Natural killer cell treated with Interleukin-12 subunit alpha and Interleukin-12 subunit beta and Interleukin-15 and Interleukin-18, amount 100 ng/mL, for 72 hours (primary cell): ENCODE measurements at regions not wholly inside any gene's neighbourhood (a gene's known extent, or its start where the extent isn't known, plus 50 kb on each side); places are given as distances from the start of the nearest gene placed in this dataset.

ENCODE experiments used
- ATAC-seq, 2 donors: fragments of 150-1000 bp; cut with Tn5 transposase in 1 of 2; sonication (Bioruptor Pico), chemical (Tn5 transposase) in 1 of 2; 2 replicates each; pipeline ENCODE4 v1.10.0; 2021
- DNase-seq: peaks from one replicate; pipeline ENCODE4 v3.0.0; 2022; ENCODE audit warnings: low spot score
- H3K27ac Mint-ChIP-seq, 2 donors: 1 replicate in 1 of 2; 2 replicates in 1 of 2; pipeline ENCODE4 v1.8.0; 2022; ENCODE audit warnings: mixed read lengths in 2 of 2, mild to moderate bottlenecking in 1 of 2, moderate library complexity in 1 of 2
- H3K27me3 Mint-ChIP-seq, 2 donors: 1 replicate in 1 of 2; 2 replicates in 1 of 2; pipeline ENCODE4 v1.8.0; 2022; ENCODE audit warnings: mixed read lengths in 2 of 2
- H3K36me3 Mint-ChIP-seq: one replicate; pipeline ENCODE4 v1.8.0; 2022; ENCODE audit warnings: mixed read lengths
- H3K4me1 Mint-ChIP-seq, 2 donors: 1 replicate in 1 of 2; 2 replicates in 1 of 2; pipeline ENCODE4 v1.8.0; 2022; ENCODE audit warnings: low read depth in 2 of 2, mixed read lengths in 2 of 2, mild to moderate bottlenecking in 1 of 2
- H3K4me3 Mint-ChIP-seq: one replicate; pipeline ENCODE4 v1.8.0; 2022; ENCODE audit warnings: mixed read lengths
- H3K9me3 Mint-ChIP-seq: 2 replicates; pipeline ENCODE4 v1.8.0; 2022; ENCODE audit warnings: mixed read lengths

DNA sequence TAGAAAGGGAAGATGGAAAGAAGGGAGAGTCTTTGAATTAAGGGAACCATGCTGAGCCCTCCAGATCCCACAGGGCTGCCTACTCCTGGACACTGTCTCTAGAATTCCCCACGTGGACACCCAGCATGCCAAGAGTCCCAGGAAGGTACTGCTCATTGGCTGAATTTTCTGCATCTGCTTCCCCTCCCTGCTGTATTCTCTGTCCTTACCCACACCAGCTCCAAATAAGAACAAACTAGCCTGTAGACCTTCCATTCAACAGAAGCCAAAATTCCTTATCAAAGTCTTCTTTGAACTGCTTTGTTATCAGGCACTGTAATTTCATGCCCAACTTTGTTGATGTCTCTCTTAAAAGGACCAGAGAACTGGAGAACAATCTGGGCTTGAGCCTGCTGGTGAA, 305.9 kb upstream of the ARGLU1 start:
- H3K27me3 Mint-ChIP-seq, result no peaks in the 10 kb centered on the region
- ATAC-seq (no peak), DNase-seq (no peak)

DNA sequence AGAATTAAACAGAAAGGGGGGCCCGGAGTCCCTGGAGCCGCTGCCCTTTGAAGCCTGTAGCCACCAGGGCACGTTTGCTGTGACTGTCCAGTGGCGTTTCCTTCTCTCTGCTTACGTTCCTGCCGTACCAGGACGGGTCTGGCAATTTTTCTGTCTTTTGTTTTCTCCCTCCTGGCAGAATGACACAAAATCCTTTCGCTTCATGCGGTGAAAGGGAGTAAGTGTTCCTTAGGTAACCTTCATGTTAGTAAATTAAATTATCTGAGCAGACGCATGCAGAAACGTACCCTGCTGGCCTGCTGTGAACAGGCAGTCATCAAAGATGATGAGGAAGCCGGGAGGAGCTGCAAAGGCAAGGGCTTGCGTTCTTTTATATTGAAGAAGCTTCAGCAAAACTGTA, 299.3 kb upstream of the ARGLU1 start:
- no peak for ATAC-seq
- DNase-seq, result no peak
- H3K36me3 Mint-ChIP-seq, result no peaks in the 10 kb centered on the region
- H3K4me1 Mint-ChIP-seq, result no peaks in the 10 kb centered on the region
- peaks cover 3% of the 10 kb centered on the region for H3K9me3 Mint-ChIP-seq
- no peak overlapping the region for H3K27ac Mint-ChIP-seq
- no peak overlapping the region for H3K4me3 Mint-ChIP-seq
- peaks cover 0 to 6% of the 10 kb centered on the region in 2 donors for H3K27me3 Mint-ChIP-seq

More for the DNA sequence above, 305.9 kb upstream of the ARGLU1 start:
- no peak overlapping the region for H3K4me3 Mint-ChIP-seq
- H3K4me1 Mint-ChIP-seq, result no peaks in the 10 kb centered on the region
- no peaks in the 10 kb centered on the region for H3K36me3 Mint-ChIP-seq
- H3K27ac Mint-ChIP-seq, result no peak overlapping the region
- H3K9me3 Mint-ChIP-seq, result peaks cover 3% of the 10 kb centered on the region

- Mint-ChIP-seq H3K27me3 (peaks cover 0 to 6% of the 10 kb centered on the region in 2 donors), H3K36me3 (no peaks in the 10 kb centered on the region), H3K4me1 (no peaks in the 10 kb centered on the region), H3K27ac (no peak overlapping the region), H3K4me3 (no peak overlapping the region), H3K9me3 (peaks cover 3% of the 10 kb centered on the region)
- ATAC-seq (no peak), DNase-seq (no peak)
Observed at GRCh38 chr13:106865716-106866440, 297.9 kb upstream of the ARGLU1 start.

DNA sequence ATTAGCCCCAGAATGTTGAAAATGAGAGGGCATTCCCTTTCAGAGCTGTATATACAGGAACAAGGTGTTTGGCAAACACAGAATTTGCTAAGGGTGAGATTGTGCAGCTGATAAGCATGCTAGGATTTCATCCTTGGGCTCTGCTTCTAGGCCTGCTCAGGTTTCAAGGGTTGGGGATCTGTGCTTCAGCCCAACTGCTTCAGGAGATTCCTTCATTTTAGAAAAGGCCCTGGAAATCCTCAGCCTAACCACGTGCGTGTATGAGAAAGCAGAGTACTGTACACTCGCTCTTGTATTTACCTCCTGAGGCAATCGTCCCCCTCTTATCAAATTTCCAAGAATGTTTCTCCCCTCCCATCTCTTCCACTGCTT, 291.6 kb upstream of the ARGLU1 start:
- H3K4me1 Mint-ChIP-seq, result no peaks in the 10 kb centered on the region
- no peak for ATAC-seq
- H3K36me3 Mint-ChIP-seq, result no peaks in the 10 kb centered on the region

GRCh38 chr13:106858903-106859532, 291.1 kb upstream of the ARGLU1 start:
- no peaks in the 10 kb centered on the region for H3K9me3 Mint-ChIP-seq
- no peaks in the 10 kb centered on the region for H3K36me3 Mint-ChIP-seq
- DNase-seq (no peak), ATAC-seq (no peak)
- H3K27me3 Mint-ChIP-seq, result no peaks in the 10 kb centered on the region
- H3K27ac Mint-ChIP-seq, result no peak overlapping the region
- no peaks in the 10 kb centered on the region for H3K4me1 Mint-ChIP-seq
- no peak overlapping the region for H3K4me3 Mint-ChIP-seq

More for the DNA sequence above, 291.6 kb upstream of the ARGLU1 start:
- H3K4me3 Mint-ChIP-seq, result no peak overlapping the region
- H3K9me3 Mint-ChIP-seq, result no peaks in the 10 kb centered on the region
- no peaks in the 10 kb centered on the region for H3K27me3 Mint-ChIP-seq
- H3K27ac Mint-ChIP-seq, result no peak overlapping the region
- no peak for DNase-seq

GRCh38 chr13:106852436-106852835, 284.5 kb upstream of the ARGLU1 start:
- Mint-ChIP-seq H3K4me3 (no peak overlapping the region), H3K36me3 (no peaks in the 10 kb centered on the region), H3K9me3 (peaks cover 5% of the 10 kb centered on the region), H3K27ac (no peak overlapping the region), H3K4me1 (no peaks in the 10 kb centered on the region), H3K27me3 (no peaks in the 10 kb centered on the region)
- DNase-seq, result no peak
- no peak for ATAC-seq

DNA sequence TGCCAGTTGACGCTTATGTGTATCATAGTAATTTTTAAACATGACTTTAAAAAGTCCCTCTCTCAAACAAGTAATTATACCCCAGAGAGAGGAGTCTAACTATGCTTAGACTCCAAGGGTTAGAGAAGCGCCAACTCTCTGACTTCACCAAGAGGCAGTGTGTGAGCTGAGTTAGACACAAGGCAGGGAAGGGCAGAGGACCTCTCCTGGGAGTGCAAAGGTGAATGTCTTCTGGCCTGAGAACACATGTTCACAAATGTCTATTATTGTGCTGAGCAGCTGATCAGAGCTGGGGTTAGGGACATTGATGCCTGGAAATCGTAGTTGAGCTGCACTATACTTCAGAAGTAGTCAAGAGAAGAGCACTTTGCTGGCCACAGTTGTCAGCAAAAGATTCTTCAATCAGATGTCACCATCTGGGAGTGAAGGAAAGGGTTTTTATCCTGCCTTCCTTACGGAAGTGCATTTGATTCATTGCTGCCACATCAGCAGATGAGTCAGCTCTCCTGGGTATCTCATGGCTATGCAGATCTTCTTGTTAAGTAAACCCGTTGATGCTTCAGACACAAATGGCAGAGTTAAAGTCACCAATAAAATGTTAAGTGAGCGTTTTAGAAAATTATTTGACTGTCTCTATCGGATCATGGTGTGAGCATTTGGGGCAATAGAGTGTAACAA, 283.2 kb upstream of the ARGLU1 start:
- Mint-ChIP-seq H3K9me3 (peaks cover 5% of the 10 kb centered on the region), H3K4me3 (no peak overlapping the region), H3K36me3 (no peaks in the 10 kb centered on the region), H3K27ac (no peak overlapping the region), H3K4me1 (no peaks in the 10 kb centered on the region), H3K27me3 (no peaks in the 10 kb centered on the region)
- DNase-seq (no peak), ATAC-seq (no peak)

DNA sequence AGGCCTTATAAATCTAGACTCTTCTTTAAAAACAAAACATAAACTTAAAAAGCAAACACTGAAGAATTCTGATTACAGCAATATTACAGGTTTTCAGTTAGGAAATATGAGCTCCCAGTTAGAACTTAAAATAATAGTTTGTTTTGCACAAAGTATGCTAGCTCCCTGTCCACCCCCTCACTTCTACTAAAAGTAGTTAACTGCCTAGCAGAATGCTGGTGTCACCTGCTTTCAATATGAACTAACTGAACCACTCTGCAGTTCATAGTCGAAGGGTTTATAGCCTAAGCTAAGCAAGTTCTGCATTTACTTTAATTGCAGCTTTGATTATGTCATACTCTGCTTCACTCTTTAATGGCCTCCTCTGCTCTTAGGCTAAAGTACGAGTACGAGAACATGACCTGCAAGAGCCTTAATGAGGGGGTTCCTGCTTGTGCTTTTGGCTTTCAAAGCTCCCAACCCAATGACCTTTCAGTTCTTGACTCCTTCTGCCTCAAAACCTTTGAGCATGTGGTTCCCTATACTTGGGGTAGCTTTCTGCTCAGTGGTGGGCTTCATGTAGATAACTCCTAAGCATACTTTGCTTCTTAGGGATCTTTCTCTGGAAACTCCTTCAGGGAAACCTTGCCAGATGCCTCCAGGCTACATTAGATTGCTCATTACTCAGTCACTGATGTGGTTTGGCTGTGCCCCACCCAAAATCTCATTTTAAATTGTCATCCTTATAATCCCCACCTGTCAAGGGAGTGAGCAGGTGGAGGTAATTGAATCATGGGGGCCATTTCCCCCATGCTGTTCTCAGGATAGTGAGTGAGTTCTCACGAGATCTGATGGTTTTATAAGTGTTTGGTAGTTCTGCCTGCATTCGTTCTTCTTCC, 278.9 kb upstream of the ARGLU1 start:
- Mint-ChIP-seq H3K4me1 (no peaks in the 10 kb centered on the region), H3K27ac (no peak overlapping the region), H3K9me3 (peaks cover 5% of the 10 kb centered on the region), H3K36me3 (no peaks in the 10 kb centered on the region), H3K4me3 (no peak overlapping the region), H3K27me3 (no peaks in the 10 kb centered on the region)
- ATAC-seq (no peak), DNase-seq (no peak)

- Mint-ChIP-seq H3K9me3 (peaks cover 13% of the 10 kb centered on the region), H3K4me3 (no peak overlapping the region), H3K36me3 (no peaks in the 10 kb centered on the region), H3K27me3 (no peaks in the 10 kb centered on the region), H3K27ac (no peak overlapping the region), H3K4me1 (no peaks in the 10 kb centered on the region)
- no peak for ATAC-seq
- no peak for DNase-seq
Observed at GRCh38 chr13:106836186-106836802, 268.4 kb upstream of the ARGLU1 start.

DNA sequence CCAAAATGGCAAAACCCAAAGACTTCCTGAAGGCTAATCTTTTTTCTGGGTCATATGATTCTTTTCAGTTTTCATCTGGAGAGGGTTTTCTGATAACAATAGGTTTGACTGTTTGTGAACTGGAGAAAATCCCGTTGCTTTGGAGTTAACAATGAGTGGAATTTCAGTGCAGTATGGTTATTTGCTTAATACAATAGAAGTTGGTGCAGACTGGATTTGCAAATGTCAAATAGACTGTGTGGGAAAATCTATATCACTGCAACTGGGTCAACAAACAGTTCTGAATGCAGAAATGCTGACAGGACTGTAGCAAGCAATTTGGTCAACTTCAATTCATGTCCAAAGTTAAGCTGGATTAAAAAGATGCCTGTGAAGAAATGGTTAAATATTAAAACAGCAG, 267.5 kb upstream of the ARGLU1 start:
- ATAC-seq, result no peak
- Mint-ChIP-seq H3K36me3 (no peaks in the 10 kb centered on the region), H3K27me3 (no peaks in the 10 kb centered on the region), H3K27ac (no peak overlapping the region), H3K9me3 (peaks cover 13% of the 10 kb centered on the region), H3K4me3 (no peak overlapping the region), H3K4me1 (no peaks in the 10 kb centered on the region)
- DNase-seq, result no peak

- DNase-seq (no peak), ATAC-seq (no peak)
- Mint-ChIP-seq H3K9me3 (no peaks in the 10 kb centered on the region), H3K36me3 (no peaks in the 10 kb centered on the region), H3K4me3 (no peak overlapping the region), H3K27ac (no peak overlapping the region), H3K27me3 (no peaks in the 10 kb centered on the region), H3K4me1 (no peaks in the 10 kb centered on the region)
Observed at GRCh38 chr13:106821979-106822378, 254.0 kb upstream of the ARGLU1 start.

- Mint-ChIP-seq H3K9me3 (no peaks in the 10 kb centered on the region), H3K4me3 (no peak overlapping the region), H3K27me3 (no peaks in the 10 kb centered on the region), H3K36me3 (no peaks in the 10 kb centered on the region), H3K27ac (no peak overlapping the region), H3K4me1 (no peaks in the 10 kb centered on the region)
- DNase-seq (no peak), ATAC-seq (no peak)
Observed at GRCh38 chr13:106819413-106820180, 251.7 kb upstream of the ARGLU1 start.

- H3K9me3 Mint-ChIP-seq, result no peaks in the 10 kb centered on the region
- H3K27me3 Mint-ChIP-seq, result no peaks in the 10 kb centered on the region
- no peaks in the 10 kb centered on the region for H3K4me1 Mint-ChIP-seq
- H3K27ac Mint-ChIP-seq, result no peak overlapping the region
- H3K4me3 Mint-ChIP-seq, result no peak overlapping the region
- no peak for ATAC-seq
- no peak for DNase-seq
- no peaks in the 10 kb centered on the region for H3K36me3 Mint-ChIP-seq
Observed at GRCh38 chr13:106818971-106819370, 251.0 kb upstream of the ARGLU1 start.
